ENCODE measurements at regions not wholly inside any gene's neighbourhood (a gene's known extent, or its start where the extent isn't known, plus 50 kb on each side); places are given as distances from the start of the nearest gene placed in this dataset.

DNA sequence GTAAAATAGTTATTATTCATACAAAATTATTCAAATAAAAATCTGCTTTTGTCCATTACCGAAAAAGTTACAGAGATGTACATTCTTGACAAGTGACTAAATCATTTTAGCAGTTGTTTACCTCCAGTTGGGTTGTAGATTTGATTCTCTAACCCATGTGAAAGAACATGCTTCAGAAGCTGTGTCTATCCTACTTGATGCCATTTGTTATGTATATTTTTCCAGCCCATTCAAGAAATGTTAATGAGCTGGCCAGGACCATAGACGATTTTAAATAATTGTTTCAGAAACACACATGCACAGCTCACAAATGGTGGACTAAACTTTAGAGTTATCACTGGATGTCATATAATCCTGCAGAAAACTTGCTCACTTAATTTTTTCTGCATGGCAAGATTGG is 391.1 kb upstream of the REG3G start:
- H3K79me1 ChIP-seq (ENCODE audit: insufficient read depth, low read depth, low read length, poor library complexity, severe bottlenecking), result no peaks in the 10 kb centered on the region
- no peak overlapping the region for H3K4me2 ChIP-seq (ENCODE audit: insufficient read depth, insufficient read length, low read length)
- no peak overlapping the region for H2BK5ac ChIP-seq (ENCODE audit: insufficient read length, low read length)
- no peak overlapping the region for H3K9ac ChIP-seq (ENCODE audit: extremely low read depth, insufficient read length, low read length)
- no peak overlapping the region for H3K18ac ChIP-seq (ENCODE audit: insufficient read length, low read depth, low read length)
- TF ChIP-seq CTCF (conservative IDR thresholded peaks at IDR 0.05), result no peak
- H3K56ac ChIP-seq (ENCODE audit: insufficient read length, low read depth, low read length), result no peak overlapping the region
- H4K8ac ChIP-seq (replicated peaks; ENCODE audit: insufficient read length, low read depth, low read length), result no peak overlapping the region
- Mint-ChIP-seq H3K4me1 (peaks cover 0 to 8% of the 10 kb centered on the region in 2 experiments; a peak in 3 of 4 replicates), H3K27me3 (ENCODE audit: low read depth) (no peaks in the 10 kb centered on the region), H3K4me3 (no peak overlapping the region), H3K9me3 (peaks cover 4 to 9% of the 10 kb centered on the region in 2 experiments; a peak in 4 of 5 replicates), H3K36me3 (ENCODE audit: insufficient read depth in 1 of 3, low read depth in 3 of 3) (peaks cover 0 to 10% (median 3%) of the 10 kb centered on the region in 3 experiments; a peak in 3 of 7 replicates), H3K27ac (no peak overlapping the region)
- no peaks in the 10 kb centered on the region for H3K9me3 ChIP-seq (ENCODE audit: control insufficient read depth, low read depth, low read length)
- no peak overlapping the region for H2BK120ac ChIP-seq (ENCODE audit: low read depth, low read length, poor library complexity, severe bottlenecking)
- H3K4ac ChIP-seq (ENCODE audit: low read depth, low read length), result no peak overlapping the region
- H3K27me3 ChIP-seq (ENCODE audit: insufficient read depth, low read length), result no peaks in the 10 kb centered on the region
- H2AFZ ChIP-seq (ENCODE audit: low read length), result no peak overlapping the region
- H4K5ac ChIP-seq (ENCODE audit: insufficient read length, low read depth, low read length), result no peak overlapping the region
- H2BK20ac ChIP-seq (ENCODE audit: low read depth, low read length, poor library complexity, severe bottlenecking), result no peak overlapping the region
- no peaks in the 10 kb centered on the region for H3K23me2 ChIP-seq (ENCODE audit: insufficient read length, low read depth, low read length, poor library complexity, severe bottlenecking)
- H4K91ac ChIP-seq (ENCODE audit: insufficient read length, low read depth, low read length), result no peak overlapping the region
- H3T11ph ChIP-seq (ENCODE audit: low read length), result no peak overlapping the region
- H3K14ac ChIP-seq (ENCODE audit: insufficient read depth, low read length), result no peak overlapping the region
- H3K79me2 ChIP-seq (ENCODE audit: insufficient read depth, low read length), result no peaks in the 10 kb centered on the region
- no CpG with 5 or more reads among the region's 2 CpGs for WGBS (ENCODE audit: extremely low coverage, insufficient read length, low lambda C conversion rate)
- H2AK5ac ChIP-seq (ENCODE audit: insufficient read length, low read length), result no peak overlapping the region
- H3K23ac ChIP-seq (ENCODE audit: insufficient read length, low read depth, low read length), result no peak overlapping the region
- H3K27ac ChIP-seq (ENCODE audit: insufficient read length, low read depth, low read length), result no peak overlapping the region
- no peaks in the 10 kb centered on the region for H3K4me1 ChIP-seq (ENCODE audit: insufficient read depth, low read length)
- no peaks in the 10 kb centered on the region for H4K20me1 ChIP-seq (ENCODE audit: control insufficient read depth, insufficient read depth, insufficient read length)
- H2BK15ac ChIP-seq (ENCODE audit: low read depth, low read length), result no peak overlapping the region
- H2BK12ac ChIP-seq (ENCODE audit: insufficient read length, low read depth, low read length), result no peak overlapping the region
- DNase-seq, result no peak

All from H9 (cell line).